ENCODE measurements at regions not wholly inside any gene's neighbourhood (a gene's known extent, or its start where the extent isn't known, plus 50 kb on each side); places are given as distances from the start of the nearest gene placed in this dataset.

GRCh38 chr2:221704442-221704841, 132.3 kb upstream of the EPHA4 start:
- TF ChIP-seq CTCF (IDR thresholded peaks at IDR 0.05) (no peak), POLR2A (IDR thresholded peaks at IDR 0.05) (no peak)

Data from uterus (tissue), 2 donors.